Neural progenitor cell (in vitro differentiated cells): ENCODE measurements at regions not wholly inside any gene's neighbourhood (a gene's known extent, or its start where the extent isn't known, plus 50 kb on each side); places are given as distances from the start of the nearest gene placed in this dataset.

Experiments
- DNase-seq: peaks from one replicate; pipeline ENCODE4 v3.0.0-alpha.2; 2016; ENCODE audit warnings: low spot score
- H2AFZ ChIP-seq: fragments of 200-600 bp; sonication (generic); replicated peaks from 2 replicates; pipeline ENCODE4 v1.6.1; 2016; ENCODE audit warnings: antibody characterized with exemption
- H3F3A ChIP-seq: fragments of 200-600 bp; sonication (generic); 2 replicates; pipeline ENCODE4 v1.6.1; 2016; ENCODE audit warnings: antibody characterized with exemption, low read depth
- H3K27ac ChIP-seq: fragments of 200-600 bp; sonication (generic); 2 replicates; pipeline ENCODE4 v1.5.1; 2016; ENCODE audit warnings: mild to moderate bottlenecking
- H3K27me3 ChIP-seq: fragments of 200-600 bp; sonication (generic); 2 replicates; pipeline ENCODE4 v1.6.1; 2016; ENCODE audit warnings: mild to moderate bottlenecking, moderate library complexity
- H3K36me3 ChIP-seq: fragments of 200-600 bp; sonication (generic); 2 replicates; pipeline ENCODE4 v1.5.1; 2016
- H3K4me1 ChIP-seq: fragments of 200-600 bp; sonication (generic); 2 replicates; pipeline ENCODE4 v1.6.1; 2016; ENCODE audit warnings: mixed run types
- H3K4me2 ChIP-seq: fragments of 200-600 bp; sonication (generic); 2 replicates; pipeline ENCODE4 v1.6.1; 2016
- H3K4me3 ChIP-seq: fragments of 200-600 bp; sonication (generic); 2 replicates; pipeline ENCODE4 v1.5.1; 2016
- H3K79me2 ChIP-seq: fragments of 200-600 bp; sonication (generic); 2 replicates; pipeline ENCODE4 v1.6.1; 2016; ENCODE audit warnings: low read depth
- H3K9ac ChIP-seq: fragments of 200-600 bp; sonication (generic); 2 replicates; pipeline ENCODE4 v1.6.1; 2016
- H3K9me3 ChIP-seq: fragments of 200-600 bp; sonication (generic); 2 replicates; pipeline ENCODE4 v1.5.1; 2016; ENCODE audit warnings: low read depth
- H4K20me1 ChIP-seq: fragments of 200-600 bp; sonication (generic); 2 replicates; pipeline ENCODE4 v1.6.1; 2016; ENCODE audit warnings: low read depth
- H3K27ac Mint-ChIP-seq: 3 replicates; pipeline ENCODE4 v1.8.0; 2021; ENCODE audit warnings: mixed read lengths
- H3K27me3 Mint-ChIP-seq: 2 replicates; pipeline ENCODE4 v1.8.0; 2022; ENCODE audit warnings: low read depth, mild to moderate bottlenecking, inconsistent platforms, moderate library complexity, mixed read lengths; ENCODE audit not compliant: insufficient read depth
- H3K36me3 Mint-ChIP-seq: 3 replicates; pipeline ENCODE4 v1.8.0; 2021; ENCODE audit warnings: mixed read lengths
- H3K4me1 Mint-ChIP-seq: 3 replicates; pipeline ENCODE4 v1.8.0; 2021; ENCODE audit warnings: mixed read lengths
- H3K4me3 Mint-ChIP-seq: 3 replicates; pipeline ENCODE4 v1.8.0; 2021; ENCODE audit warnings: mild to moderate bottlenecking, moderate library complexity, mixed read lengths
- H3K9me3 Mint-ChIP-seq: 3 replicates; pipeline ENCODE4 v1.8.0; 2020; ENCODE audit warnings: mixed read lengths
- CTCF ChIP-seq: fragments of 200-600 bp; sonication (generic); IDR thresholded peaks from 2 replicates; pipeline ENCODE4 v1.5.1; 2017; ENCODE audit warnings: antibody characterized with exemption, mild to moderate bottlenecking
- EZH2 ChIP-seq: fragments of 200-600 bp; sonication (generic); IDR thresholded peaks from 2 replicates; pipeline ENCODE4 v1.6.1; 2017; ENCODE audit warnings: antibody characterized with exemption, mild to moderate bottlenecking, moderate library complexity
- EZH2phosphoT487 ChIP-seq: fragments of 200-600 bp; sonication (generic); IDR thresholded peaks from 2 replicates; pipeline ENCODE4 v1.6.1; 2017; ENCODE audit warnings: antibody characterized with exemption

GRCh38 chr1:4218619-4219018, 318.5 kb upstream of the C1orf174 start:
- Histone ChIP-seq H4K20me1 (no peaks in the 10 kb centered on the region), H3K4me2 (no peak overlapping the region), H3K9me3 (no peaks in the 10 kb centered on the region), H3K4me1 (no peaks in the 10 kb centered on the region), H3K79me2 (no peaks in the 10 kb centered on the region), H3F3A (no peaks in the 10 kb centered on the region), H3K27ac (no peak overlapping the region), H3K9ac (no peak overlapping the region), H3K36me3 (no peaks in the 10 kb centered on the region), H3K4me3 (no peak overlapping the region), H3K27me3 (no peaks in the 10 kb centered on the region), H2AFZ (no peak overlapping the region)
- Mint-ChIP-seq H3K9me3 (peaks cover 11% of the 10 kb centered on the region), H3K4me3 (no peak overlapping the region), H3K27ac (no peak overlapping the region), H3K27me3 (peaks cover 8% of the 10 kb centered on the region), H3K36me3 (no peaks in the 10 kb centered on the region), H3K4me1 (peaks cover 25% of the 10 kb centered on the region)
- DNase-seq, result no peak
- TF ChIP-seq CTCF (no peak), EZH2 (no peak), EZH2phosphoT487 (no peak)

- Mint-ChIP-seq H3K9me3 (peaks cover 11% of the 10 kb centered on the region), H3K27me3 (peaks cover 6% of the 10 kb centered on the region), H3K4me1 (peaks cover 21% of the 10 kb centered on the region), H3K36me3 (no peaks in the 10 kb centered on the region), H3K4me3 (no peak overlapping the region), H3K27ac (no peak overlapping the region)
- Histone ChIP-seq H3K27me3 (no peaks in the 10 kb centered on the region), H3K79me2 (no peaks in the 10 kb centered on the region), H3F3A (no peaks in the 10 kb centered on the region), H3K27ac (no peak overlapping the region), H3K4me2 (no peak overlapping the region), H3K9me3 (no peaks in the 10 kb centered on the region), H4K20me1 (no peaks in the 10 kb centered on the region), H3K4me3 (no peak overlapping the region), H3K9ac (no peak overlapping the region), H3K36me3 (no peaks in the 10 kb centered on the region), H2AFZ (no peak overlapping the region), H3K4me1 (no peaks in the 10 kb centered on the region)
- TF ChIP-seq EZH2phosphoT487 (no peak), EZH2 (no peak), CTCF (no peak)
- DNase-seq, result no peak
Measured at GRCh38 chr1:4219111-4219510, 319.0 kb upstream of the C1orf174 start.

- Histone ChIP-seq H3K4me2 (no peak overlapping the region), H3K27ac (no peak overlapping the region), H2AFZ (no peak overlapping the region), H3K27me3 (no peaks in the 10 kb centered on the region), H3K4me1 (no peaks in the 10 kb centered on the region), H3K9me3 (no peaks in the 10 kb centered on the region), H3F3A (no peaks in the 10 kb centered on the region), H3K9ac (no peak overlapping the region), H3K4me3 (no peak overlapping the region), H3K79me2 (no peaks in the 10 kb centered on the region), H4K20me1 (no peaks in the 10 kb centered on the region), H3K36me3 (no peaks in the 10 kb centered on the region)
- TF ChIP-seq EZH2 (no peak), EZH2phosphoT487 (no peak), CTCF (no peak)
- Mint-ChIP-seq H3K4me3 (no peak overlapping the region), H3K27ac (no peak overlapping the region), H3K27me3 (peaks cover 4% of the 10 kb centered on the region), H3K9me3 (peaks cover 11% of the 10 kb centered on the region), H3K4me1 (peaks cover 14% of the 10 kb centered on the region), H3K36me3 (no peaks in the 10 kb centered on the region)
- DNase-seq, result no peak
Measured at GRCh38 chr1:4219826-4220225, 319.8 kb upstream of the C1orf174 start.

- Histone ChIP-seq H3K9me3 (no peaks in the 10 kb centered on the region), H3K9ac (no peak overlapping the region), H3K4me1 (no peaks in the 10 kb centered on the region), H3K79me2 (no peaks in the 10 kb centered on the region), H3K36me3 (no peaks in the 10 kb centered on the region), H4K20me1 (no peaks in the 10 kb centered on the region), H3K4me3 (no peak overlapping the region), H3K27me3 (no peaks in the 10 kb centered on the region), H3K27ac (no peak overlapping the region), H3K4me2 (no peak overlapping the region), H2AFZ (no peak overlapping the region), H3F3A (no peaks in the 10 kb centered on the region)
- Mint-ChIP-seq H3K9me3 (peaks cover 11% of the 10 kb centered on the region), H3K36me3 (no peaks in the 10 kb centered on the region), H3K27me3 (peaks cover 4% of the 10 kb centered on the region), H3K27ac (no peak overlapping the region), H3K4me1 (peaks cover 9% of the 10 kb centered on the region), H3K4me3 (no peak overlapping the region)
- TF ChIP-seq EZH2phosphoT487 (no peak), CTCF (no peak), EZH2 (no peak)
- DNase-seq, result no peak
Measured at GRCh38 chr1:4220362-4220761, 320.3 kb upstream of the C1orf174 start.
